ENCODE measurements at regions not wholly inside any gene's neighbourhood (a gene's known extent, or its start where the extent isn't known, plus 50 kb on each side); places are given as distances from the start of the nearest gene placed in this dataset.

DNA sequence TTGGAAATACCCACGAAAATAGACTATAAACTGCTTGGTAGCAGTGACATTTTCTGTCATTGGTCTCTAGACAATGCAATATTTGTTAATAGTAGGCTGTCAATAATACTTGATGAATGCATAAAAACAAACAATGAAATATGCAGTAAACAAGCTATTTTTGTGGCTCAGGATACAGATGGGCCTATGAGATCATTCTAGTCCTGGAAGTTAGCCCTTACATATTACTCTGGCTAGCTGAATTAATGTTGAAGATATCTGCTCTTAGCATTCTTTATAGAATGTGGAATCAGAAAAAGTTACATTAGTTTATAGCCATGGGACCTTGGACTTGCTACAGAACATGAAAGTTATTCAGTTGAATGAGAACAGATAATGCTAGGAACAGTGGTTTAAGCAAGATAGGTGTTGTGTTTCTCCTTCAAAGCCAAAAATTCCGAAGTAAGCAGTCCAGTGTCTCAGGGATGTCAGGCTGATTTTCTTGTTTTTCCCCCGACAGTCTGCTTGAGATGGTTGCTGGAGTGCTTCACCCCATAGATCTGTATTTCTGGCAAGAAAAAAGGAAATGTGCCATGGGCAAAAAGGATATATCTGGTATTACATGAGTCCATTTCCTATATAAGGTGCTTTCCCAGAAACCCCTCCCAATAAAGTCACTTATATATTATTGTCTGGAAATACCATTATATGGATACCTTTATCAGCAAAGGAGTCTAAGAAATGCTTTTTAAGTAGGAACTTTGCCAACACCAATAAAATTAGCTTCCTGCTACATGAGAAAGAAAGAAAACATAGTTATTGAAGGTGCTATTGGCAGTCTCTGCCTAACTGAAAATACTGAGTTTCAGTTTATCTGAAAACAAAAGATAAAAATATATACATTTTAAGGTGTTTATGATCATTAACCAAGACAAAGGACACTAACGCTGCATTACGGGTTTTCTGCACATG lies 619.4 kb upstream of the ATP2B1 start:
- Histone ChIP-seq H3K27me3 (no peaks in the 10 kb centered on the region), H3K27ac (no peak overlapping the region), H3K4me1 (peaks cover 0 to 5% (median 0%) of the 10 kb centered on the region in 4 donors), H3K4me3 (no peak overlapping the region), H3K9me3 (no peaks in the 10 kb centered on the region), H3K36me3 (no peaks in the 10 kb centered on the region)
- DNase-seq: no peak
- 28 to 71% methylated on average over 5 of the region's 5 CpGs for WGBS, 2 donors
- intact Hi-C loops (cut with DNase I): no loop called here
- TF ChIP-seq EP300 (IDR thresholded peaks at IDR 0.05) (no peak), POLR2AphosphoS5 (IDR thresholded peaks at IDR 0.05) (no peak), POLR2A (IDR thresholded peaks at IDR 0.05) (no peak)
- TF ChIP-seq, protein P1, sequence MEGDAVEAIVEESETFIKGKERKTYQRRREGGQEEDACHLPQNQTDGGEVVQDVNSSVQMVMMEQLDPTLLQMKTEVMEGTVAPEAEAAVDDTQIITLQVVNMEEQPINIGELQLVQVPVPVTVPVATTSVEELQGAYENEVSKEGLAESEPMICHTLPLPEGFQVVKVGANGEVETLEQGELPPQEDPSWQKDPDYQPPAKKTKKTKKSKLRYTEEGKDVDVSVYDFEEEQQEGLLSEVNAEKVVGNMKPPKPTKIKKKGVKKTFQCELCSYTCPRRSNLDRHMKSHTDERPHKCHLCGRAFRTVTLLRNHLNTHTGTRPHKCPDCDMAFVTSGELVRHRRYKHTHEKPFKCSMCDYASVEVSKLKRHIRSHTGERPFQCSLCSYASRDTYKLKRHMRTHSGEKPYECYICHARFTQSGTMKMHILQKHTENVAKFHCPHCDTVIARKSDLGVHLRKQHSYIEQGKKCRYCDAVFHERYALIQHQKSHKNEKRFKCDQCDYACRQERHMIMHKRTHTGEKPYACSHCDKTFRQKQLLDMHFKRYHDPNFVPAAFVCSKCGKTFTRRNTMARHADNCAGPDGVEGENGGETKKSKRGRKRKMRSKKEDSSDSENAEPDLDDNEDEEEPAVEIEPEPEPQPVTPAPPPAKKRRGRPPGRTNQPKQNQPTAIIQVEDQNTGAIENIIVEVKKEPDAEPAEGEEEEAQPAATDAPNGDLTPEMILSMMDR (IDR thresholded peaks at IDR 0.05): no peak

DNA sequence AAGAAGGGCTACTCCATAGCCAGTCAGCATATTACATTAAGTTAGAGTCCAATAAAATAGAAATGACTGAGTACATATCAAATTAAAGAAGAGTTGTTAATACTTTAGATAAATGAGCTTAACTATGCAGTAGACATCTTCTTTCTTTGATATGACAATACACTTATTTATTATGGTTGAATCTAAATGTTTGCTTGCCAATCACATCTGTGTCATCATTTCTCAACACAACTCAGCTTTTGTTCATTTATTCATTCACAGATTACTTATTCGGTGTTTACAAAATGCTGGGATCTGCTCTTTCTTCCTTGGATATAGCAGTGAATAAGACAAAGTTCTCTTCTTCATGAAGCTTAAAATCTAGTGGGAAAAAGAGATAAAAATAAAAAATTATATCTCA lies 614.6 kb upstream of the ATP2B1 start:
- 93 to 96% methylated on average over 1 of the region's 1 CpG for WGBS, 2 donors
- TF ChIP-seq, protein P1 (IDR thresholded peaks at IDR 0.05): no peak
- no peak for DNase-seq
- Histone ChIP-seq H3K4me1 (peaks cover 0 to 5% (median 0%) of the 10 kb centered on the region in 4 donors), H3K27ac (no peak overlapping the region), H3K4me3 (no peak overlapping the region), H3K36me3 (no peaks in the 10 kb centered on the region), H3K9me3 (no peaks in the 10 kb centered on the region), H3K27me3 (no peaks in the 10 kb centered on the region)
- intact Hi-C loops (cut with DNase I): no loop called here

DNA sequence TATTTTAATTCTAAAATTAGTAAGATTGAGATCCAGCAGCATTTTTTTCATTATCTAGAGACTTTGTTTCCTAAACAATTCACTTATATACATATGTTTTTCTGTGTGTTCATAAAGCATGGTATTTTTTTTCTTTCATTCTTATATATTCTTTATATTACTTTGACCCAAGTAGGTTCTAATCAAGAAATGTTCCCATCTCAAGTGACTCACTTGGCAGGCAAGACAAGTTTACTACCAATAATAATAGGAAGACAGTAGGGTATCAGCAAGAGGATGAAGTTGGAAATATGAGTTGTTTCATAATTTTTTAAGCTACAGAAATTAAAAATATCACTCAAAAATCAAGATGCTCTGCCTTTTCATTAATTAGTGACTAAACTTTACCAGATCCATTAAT lies 613.4 kb upstream of the ATP2B1 start:
- intact Hi-C loops (cut with DNase I): no loop called here
- Histone ChIP-seq H3K4me1 (peaks cover 0 to 5% (median 0%) of the 10 kb centered on the region in 4 donors), H3K36me3 (no peaks in the 10 kb centered on the region), H3K9me3 (no peaks in the 10 kb centered on the region), H3K27ac (no peak overlapping the region), H3K4me3 (no peak overlapping the region), H3K27me3 (no peaks in the 10 kb centered on the region)
- TF ChIP-seq EP300 (IDR thresholded peaks at IDR 0.05): no peak
- TF ChIP-seq, protein P1 (IDR thresholded peaks at IDR 0.05): no peak
- no peak for TF ChIP-seq POLR2AphosphoS5 (IDR thresholded peaks at IDR 0.05)
- TF ChIP-seq POLR2A (IDR thresholded peaks at IDR 0.05): no peak
- no peak for DNase-seq

DNA sequence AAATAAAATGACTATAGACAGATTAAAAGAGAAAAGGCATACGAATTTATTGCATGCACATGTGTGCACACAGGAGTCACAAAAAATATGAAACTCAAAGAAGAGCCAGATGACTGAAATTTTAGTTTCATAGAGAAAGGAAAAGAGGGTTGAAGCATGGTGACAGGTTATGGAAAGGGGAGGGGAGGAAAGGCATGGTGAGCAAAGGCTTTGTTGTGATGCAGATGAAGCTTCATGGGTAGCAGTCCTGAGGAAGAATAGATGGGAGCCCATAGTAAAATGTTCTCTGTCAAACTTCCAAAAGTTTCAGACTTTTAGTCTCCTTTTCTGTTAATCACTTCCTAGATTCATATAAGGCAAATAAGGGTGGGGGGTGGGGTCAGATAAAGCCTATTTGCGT lies 612.7 kb upstream of the ATP2B1 start:
- Histone ChIP-seq H3K4me1 (peaks cover 0 to 5% (median 0%) of the 10 kb centered on the region in 4 donors), H3K9me3 (no peaks in the 10 kb centered on the region), H3K36me3 (no peaks in the 10 kb centered on the region), H3K27ac (no peak overlapping the region), H3K27me3 (no peaks in the 10 kb centered on the region), H3K4me3 (no peak overlapping the region)
- intact Hi-C loops (cut with DNase I): no loop called here
- 84 to 92% methylated on average over 2 of the region's 2 CpGs for WGBS, 2 donors
- no peak for DNase-seq
- TF ChIP-seq, protein P1 (IDR thresholded peaks at IDR 0.05): no peak

DNA sequence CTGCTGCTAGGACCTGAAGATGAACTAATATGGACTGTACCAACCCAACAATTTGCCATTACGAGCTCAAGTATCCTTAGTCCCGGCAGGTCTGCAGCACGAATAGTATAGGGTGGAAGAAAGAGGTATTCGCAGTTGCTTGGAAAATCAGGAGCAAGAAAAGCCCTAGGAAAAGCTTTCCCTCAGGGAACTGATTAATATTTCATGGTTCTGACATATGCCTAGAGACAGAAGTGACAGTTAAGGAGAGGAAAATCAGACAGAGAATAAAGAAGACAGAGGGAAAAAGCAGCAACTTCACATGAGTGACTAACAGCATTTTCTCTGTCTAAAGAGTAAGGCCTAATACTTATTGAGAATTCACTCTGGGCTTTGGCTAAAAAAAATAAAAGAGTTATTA lies 602.9 kb upstream of the ATP2B1 start:
- H3K36me3 ChIP-seq: no peaks in the 10 kb centered on the region
- WGBS, 2 donors: 89 to 96% methylated on average over 4 of the region's 4 CpGs
- intact Hi-C loops (cut with DNase I): no loop called here
- no peaks in the 10 kb centered on the region for H3K27me3 ChIP-seq
- no peaks in the 10 kb centered on the region for H3K9me3 ChIP-seq
- no peak for TF ChIP-seq EP300 (IDR thresholded peaks at IDR 0.05)
- TF ChIP-seq POLR2AphosphoS5 (IDR thresholded peaks at IDR 0.05): no peak
- TF ChIP-seq, protein P1 (IDR thresholded peaks at IDR 0.05): no peak
- no peak overlapping the region for H3K4me3 ChIP-seq
- H3K4me1 ChIP-seq: no peaks in the 10 kb centered on the region
- no peak for DNase-seq
- no peak overlapping the region for H3K27ac ChIP-seq

Data from sigmoid colon (tissue), 6 donors.